NB4 (cell line): ENCODE measurements at regions not wholly inside any gene's neighbourhood (a gene's known extent, or its start where the extent isn't known, plus 50 kb on each side); places are given as distances from the start of the nearest gene placed in this dataset.
"Not testable (repeated sequence)": the region's sequence is repeated elsewhere in the genome, so short reads cannot be mapped to it uniquely, and the experiment has no call there.

ENCODE experiments used
- TF ChIP-seq, protein P1 (sequence below): IDR thresholded peaks from one replicate; pipeline ENCODE4 v1.5.1; 2012; ENCODE audit warnings: low read depth, low read length
- TF ChIP-seq, protein P2 (sequence below): IDR thresholded peaks from 2 replicates; pipeline ENCODE4 v1.6.1; 2011; ENCODE audit warnings: low read depth, low read length

DNA sequence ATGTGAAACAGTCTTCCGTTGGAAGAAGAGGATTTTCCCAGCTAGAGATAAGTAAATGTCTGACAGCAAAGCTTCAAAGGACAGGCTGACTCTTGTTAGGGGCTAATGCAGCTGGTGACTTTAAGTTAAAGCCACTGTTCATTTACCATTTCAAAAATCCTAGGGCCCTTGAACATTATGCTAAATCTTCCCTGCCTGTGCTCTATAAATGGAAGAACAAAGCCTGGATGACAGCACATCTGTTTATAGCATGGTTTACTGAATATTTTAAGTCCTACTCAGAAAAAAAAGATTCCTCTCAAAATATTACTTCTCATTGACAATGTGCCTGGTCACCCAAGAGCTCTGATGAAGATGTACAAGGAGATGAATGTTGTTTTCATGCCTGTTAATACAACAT is 255.3 kb downstream of the ADRA2A start:
- TF ChIP-seq, protein P1, sequence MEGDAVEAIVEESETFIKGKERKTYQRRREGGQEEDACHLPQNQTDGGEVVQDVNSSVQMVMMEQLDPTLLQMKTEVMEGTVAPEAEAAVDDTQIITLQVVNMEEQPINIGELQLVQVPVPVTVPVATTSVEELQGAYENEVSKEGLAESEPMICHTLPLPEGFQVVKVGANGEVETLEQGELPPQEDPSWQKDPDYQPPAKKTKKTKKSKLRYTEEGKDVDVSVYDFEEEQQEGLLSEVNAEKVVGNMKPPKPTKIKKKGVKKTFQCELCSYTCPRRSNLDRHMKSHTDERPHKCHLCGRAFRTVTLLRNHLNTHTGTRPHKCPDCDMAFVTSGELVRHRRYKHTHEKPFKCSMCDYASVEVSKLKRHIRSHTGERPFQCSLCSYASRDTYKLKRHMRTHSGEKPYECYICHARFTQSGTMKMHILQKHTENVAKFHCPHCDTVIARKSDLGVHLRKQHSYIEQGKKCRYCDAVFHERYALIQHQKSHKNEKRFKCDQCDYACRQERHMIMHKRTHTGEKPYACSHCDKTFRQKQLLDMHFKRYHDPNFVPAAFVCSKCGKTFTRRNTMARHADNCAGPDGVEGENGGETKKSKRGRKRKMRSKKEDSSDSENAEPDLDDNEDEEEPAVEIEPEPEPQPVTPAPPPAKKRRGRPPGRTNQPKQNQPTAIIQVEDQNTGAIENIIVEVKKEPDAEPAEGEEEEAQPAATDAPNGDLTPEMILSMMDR, result not testable (repeated sequence)
- TF ChIP-seq, protein P2, sequence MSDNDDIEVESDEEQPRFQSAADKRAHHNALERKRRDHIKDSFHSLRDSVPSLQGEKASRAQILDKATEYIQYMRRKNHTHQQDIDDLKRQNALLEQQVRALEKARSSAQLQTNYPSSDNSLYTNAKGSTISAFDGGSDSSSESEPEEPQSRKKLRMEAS, result not testable (repeated sequence)
